Renal cortex interstitium (tissue), 11 donors: ENCODE measurements at regions not wholly inside any gene's neighbourhood (a gene's known extent, or its start where the extent isn't known, plus 50 kb on each side); places are given as distances from the start of the nearest gene placed in this dataset.

Experiments used
- DNase-seq, 11 donors: peaks; one replicate each; pipeline ENCODE4 v3.0.0-alpha.2; 2013; ENCODE audit warnings: low read depth in 9 of 11, low spot score in 4 of 11; ENCODE audit errors: extremely low read depth in 1 of 11

- DNase-seq: no peak
Observed at GRCh38 chr6:14339711-14340584, 222.4 kb downstream of the CD83 start.

DNA sequence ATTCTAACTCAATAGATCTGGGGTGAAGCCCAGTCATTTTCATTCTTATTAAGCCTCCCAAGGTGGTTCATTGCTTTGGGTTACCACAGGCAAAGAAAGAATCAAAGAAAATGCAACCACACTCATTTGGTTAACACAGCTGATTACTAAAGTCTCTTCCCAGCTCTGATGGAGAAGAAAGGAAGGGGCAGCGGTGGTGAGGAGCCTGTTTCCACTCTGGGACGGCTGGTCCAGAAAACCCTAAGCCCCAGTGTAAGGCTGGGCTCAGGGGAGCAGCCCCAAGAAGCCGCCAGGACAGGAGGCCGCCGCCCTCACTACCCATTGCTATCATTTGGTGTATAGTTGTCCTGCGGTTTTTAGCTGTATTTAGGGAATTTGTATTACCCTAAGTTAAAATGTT lies 226.9 kb downstream of the CD83 start:
- DNase-seq: no peak

DNA sequence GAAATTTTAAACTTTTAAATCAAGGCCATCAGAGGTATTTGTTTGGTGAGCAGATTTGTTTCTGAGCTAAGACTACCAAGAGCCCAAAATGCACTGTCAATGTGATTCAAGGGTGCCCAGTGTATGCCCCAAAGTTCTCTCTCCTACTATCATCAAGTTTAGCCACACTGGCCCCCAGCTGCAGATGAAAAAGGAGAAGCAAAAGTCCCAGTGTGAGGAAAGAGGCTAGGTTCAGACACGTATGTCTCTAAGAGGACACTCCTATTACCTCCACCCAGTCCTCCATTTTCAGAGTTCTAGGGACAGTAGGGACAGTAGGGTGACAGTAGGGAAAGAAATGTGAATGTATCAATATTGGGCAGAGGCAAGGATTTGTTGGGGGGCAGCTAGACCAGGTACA lies 230.8 kb downstream of the CD83 start:
- DNase-seq: no peak

- DNase-seq: no peak
Observed at GRCh38 chr6:14349507-14349906, 231.9 kb downstream of the CD83 start.

- DNase-seq: no peak
Observed at GRCh38 chr6:14350210-14350609, 232.6 kb downstream of the CD83 start.

GRCh38 chr6:14353281-14353680 lies 235.7 kb downstream of the CD83 start:
- no peak for DNase-seq

DNA sequence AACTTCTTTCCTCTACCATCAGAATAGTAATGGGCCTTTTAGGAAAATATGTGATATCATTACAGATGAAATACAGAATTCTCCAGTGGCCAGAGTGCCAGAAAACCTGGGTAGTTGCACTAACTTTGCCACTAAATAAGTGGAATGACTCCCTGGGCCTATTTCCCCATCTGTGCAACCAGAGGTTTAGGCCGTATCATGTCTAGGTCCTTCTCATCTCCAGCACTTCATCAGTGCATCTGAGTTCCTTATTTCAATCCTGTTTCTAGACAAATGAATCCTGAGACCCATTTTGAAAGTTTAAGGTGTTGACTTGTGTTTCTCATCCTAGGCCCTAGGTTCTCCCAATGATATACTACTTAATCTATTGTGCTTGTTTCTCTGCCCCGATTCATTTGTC lies 236.2 kb downstream of the CD83 start:
- no peak for DNase-seq

DNA sequence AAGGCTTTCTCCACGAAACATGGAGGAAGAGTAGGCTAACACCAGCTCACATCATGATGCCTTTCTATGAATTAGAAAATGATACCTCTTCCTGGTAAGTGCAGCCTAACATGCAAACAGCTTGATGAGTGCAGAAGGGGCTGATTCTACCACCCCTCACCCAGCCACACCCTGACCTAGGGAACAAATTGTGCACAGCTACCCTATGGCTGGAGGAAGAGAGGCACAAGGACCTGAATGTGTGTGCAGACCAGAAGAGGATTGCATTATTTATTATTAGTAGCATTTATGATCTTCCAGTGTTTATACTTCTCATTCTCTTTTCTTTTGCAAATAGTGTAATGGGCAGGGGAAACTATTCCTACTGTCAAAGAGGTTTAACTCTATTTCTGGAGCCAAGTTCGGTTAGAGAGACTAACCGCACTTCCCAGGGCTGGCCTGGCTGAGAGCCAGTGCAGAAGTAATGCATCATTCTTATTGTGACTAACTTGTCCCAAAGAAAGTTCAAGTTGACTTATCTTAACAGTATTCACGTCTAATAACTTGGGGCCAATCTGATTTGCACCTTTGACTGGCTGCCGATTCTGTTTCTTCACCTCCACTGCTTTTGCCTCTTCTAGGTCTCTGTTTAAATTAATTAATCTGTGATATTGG lies 237.5 kb downstream of the CD83 start:
- DNase-seq: peak in 8 of 11 donors; percentile 9 to 54 (median 20)

GRCh38 chr6:14359438-14359837 lies 241.9 kb downstream of the CD83 start:
- no peak for DNase-seq

DNA sequence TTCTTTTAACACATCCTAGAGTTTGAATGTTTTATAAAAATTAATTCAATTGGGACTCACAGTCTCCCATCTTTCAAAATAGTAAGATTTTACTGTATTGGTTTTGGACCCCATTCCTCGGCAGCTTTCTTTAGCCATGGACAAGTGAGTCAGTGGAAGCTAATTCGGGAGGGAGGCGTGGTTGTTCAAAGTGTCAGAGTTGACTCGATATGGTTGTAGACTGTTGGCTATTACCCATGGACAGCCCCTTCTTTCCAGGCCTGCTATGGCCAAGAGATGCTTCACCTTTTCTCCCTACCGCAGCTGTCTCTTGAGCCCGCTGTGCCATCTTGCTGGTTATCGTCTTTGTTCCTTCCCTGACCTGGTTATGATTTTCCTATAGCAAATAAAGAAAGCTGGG lies 243.0 kb downstream of the CD83 start:
- DNase-seq: no peak

- DNase-seq: no peak
Observed at GRCh38 chr6:14361297-14361696, 243.7 kb downstream of the CD83 start.

DNA sequence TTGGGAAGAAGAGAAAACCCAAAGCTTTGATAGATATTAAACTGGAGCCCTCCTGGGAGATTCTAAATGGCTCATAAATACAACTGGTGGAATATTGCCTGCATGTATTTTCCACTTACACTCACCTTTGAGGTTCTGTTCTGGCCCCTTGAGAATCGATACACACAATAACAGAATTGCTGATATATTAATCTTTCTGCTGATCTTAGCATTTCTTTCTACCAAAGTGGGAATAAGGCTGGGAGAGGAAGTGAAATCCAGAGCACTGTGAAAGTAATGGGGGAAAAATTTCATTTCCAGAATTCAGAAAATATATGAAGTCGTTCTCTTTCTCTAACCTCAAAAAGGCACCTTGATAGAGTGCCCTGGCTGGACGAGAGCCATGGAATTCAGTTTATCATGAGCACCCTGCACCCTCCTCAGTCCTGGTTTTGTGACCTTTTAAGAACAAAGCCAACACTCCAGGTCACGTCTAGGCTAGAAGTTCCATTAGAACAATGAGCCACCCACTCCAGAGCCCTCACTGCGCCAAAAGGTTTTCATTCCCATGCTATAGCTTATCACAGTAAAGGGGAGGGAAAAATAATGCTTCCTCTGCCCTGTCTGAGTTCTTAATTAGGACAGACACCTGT lies 244.5 kb downstream of the CD83 start:
- DNase-seq: no peak

DNA sequence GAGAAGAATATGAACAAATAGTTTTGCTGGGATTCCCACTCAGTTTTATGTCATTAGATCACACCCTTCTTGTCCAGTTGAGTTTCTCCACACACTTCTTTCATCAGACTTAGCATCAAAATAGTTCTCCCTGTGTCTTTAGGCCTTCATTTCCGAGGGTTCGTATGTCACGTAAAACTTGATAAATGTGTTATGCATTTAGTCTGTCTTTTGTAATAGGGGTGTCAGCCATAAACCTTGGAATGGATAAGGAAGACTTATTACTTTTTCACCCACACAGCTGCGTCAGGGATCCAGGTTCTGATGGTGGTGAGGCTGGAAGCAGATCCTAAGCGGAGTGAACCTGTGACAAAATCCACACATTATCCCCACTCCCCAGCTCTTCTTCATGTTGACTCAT lies 246.8 kb downstream of the CD83 start:
- no peak for DNase-seq

- no peak for DNase-seq
Observed at GRCh38 chr6:14365393-14365792, 247.8 kb downstream of the CD83 start.

DNA sequence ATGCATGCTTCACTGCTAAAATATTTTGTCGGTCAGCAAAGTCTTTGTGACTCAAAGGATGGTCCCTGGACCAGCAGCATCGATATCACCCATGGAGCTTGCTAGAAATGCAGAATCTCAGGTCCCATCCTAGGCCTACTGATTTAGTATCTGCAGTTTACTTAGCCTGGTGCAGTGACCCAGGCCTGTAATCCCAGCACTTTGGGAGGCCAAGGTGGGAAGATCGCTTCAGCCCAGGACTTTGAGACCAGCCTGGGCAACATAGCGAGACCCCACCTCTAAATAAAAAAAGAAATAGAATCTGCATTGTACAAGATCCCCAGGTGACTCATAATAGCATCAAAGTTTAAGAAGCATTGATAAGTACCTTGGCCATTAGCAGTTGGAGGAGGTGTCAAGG lies 248.7 kb downstream of the CD83 start:
- no peak for DNase-seq

DNA sequence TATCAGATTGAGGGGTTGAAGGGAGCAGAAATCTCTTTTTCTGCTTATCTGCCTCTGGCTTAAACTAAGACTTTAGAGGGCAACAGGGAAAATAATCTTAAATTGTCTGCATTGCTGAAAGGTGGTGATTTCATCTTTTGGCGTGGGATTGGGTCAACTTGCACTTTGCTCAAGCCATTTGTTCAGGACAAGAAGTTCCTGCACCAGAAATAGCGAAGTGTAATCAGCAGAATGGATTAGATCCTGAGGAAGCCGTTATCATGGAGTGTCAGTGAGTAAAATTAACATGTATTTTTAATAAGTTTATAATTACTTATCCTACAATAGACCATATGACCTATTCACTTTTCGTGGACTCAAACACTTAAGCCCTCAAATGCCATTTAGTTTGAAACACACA lies 249.3 kb downstream of the CD83 start:
- DNase-seq: no peak

DNA sequence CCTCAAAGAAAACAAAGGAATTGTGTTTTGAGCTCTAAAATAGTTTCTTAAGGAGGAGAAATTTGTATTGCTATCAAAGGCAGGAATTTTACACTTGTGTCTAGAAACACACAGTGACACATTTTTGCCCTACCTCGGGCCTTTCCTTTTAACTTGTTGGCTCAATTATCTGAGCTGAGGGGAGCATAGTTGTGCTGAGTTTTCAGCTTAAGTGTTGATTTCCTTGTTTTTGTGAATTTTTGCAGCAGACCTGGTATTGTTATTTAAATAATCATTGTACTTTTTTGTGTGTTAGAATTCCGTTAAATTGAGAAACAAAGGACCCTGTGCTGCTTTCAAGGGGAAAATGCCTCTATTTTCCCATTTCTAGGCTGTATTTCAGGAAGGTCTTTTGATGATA lies 249.7 kb downstream of the CD83 start:
- DNase-seq: no peak

- no peak for DNase-seq
Observed at GRCh38 chr6:14369717-14370116, 252.1 kb downstream of the CD83 start.

DNA sequence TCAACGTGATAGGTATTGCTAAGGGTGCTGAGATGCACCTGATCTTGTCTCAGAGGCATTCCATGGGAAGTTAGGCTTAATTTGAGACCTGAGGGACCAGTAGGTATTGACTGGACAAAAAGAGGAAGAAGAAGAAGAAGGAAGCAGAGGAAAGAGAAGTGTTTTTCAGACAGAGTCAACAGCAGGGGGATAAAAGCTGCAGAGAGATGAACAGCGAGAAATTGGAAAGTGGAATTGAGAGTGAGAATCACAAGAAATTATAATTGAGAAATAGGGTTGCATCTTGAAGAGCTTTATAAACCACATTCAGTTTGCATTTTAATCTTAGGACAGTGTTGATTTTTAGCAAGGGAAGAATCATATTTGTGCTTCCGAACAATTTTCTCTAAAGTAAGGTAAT lies 254.0 kb downstream of the CD83 start:
- no peak for DNase-seq

DNA sequence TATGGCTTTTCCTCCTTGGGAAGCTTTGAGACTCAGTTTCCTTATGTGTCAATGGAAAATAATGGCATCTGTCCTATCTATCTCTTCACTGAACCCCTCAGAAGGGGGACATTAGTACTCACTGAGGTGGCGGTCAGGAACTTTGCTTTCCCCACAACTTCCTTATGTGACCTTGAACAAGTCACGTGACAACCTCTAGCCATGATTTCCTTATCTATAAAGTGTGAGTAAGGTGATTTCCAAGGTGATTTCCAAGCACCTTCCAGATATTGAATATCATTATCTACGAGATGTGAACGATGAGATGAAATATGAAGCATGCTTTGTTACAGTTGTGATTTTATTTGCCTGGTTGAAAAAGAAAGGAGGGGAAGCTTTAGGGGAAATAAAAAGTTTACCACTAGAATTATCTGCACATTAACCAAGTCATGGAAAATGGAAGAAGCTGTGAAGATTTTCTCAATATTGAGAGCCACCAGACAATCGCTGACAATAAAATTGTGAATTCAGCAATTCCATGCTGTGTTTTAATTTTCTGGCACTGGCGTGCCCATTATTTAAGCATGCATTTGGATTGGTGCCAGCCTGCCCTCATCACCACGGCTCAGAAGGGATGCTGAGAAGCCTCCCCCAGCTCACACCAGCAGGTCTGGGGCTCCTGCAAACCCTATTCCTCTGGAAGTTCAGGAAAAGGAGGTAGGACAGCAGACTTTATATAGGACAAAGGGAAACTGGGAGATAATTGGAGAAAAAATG lies 255.3 kb downstream of the CD83 start:
- DNase-seq: no peak
